Activated T-helper 2 cell treated with anti-CD3 and anti-CD28 coated beads, Interferon-gamma antibody, Interleukin-2, Interleukin-4, amounts not matched to agents 10 μg/mL and 5 μg/mL and 100 μg/mL, durations not matched to agents 14 hours and 24 hours and 36 hours (primary cell): ENCODE measurements at regions not wholly inside any gene's neighbourhood (a gene's known extent, or its start where the extent isn't known, plus 50 kb on each side); places are given as distances from the start of the nearest gene placed in this dataset.

Source experiments
- DNase-seq: peaks from one replicate; pipeline ENCODE4 v3.0.0; 2021; ENCODE audit warnings: low spot score
- H3K27ac Mint-ChIP-seq: one replicate; pipeline ENCODE4 v1.8.0; 2021; ENCODE audit warnings: mixed read lengths
- H3K27me3 Mint-ChIP-seq: one replicate; pipeline ENCODE4 v1.8.0; 2021; ENCODE audit warnings: low read depth, mixed read lengths
- H3K36me3 Mint-ChIP-seq: one replicate; pipeline ENCODE4 v1.8.0; 2021; ENCODE audit warnings: low read depth, mixed read lengths
- H3K4me1 Mint-ChIP-seq: one replicate; pipeline ENCODE4 v1.8.0; 2021; ENCODE audit warnings: low read depth, mixed read lengths
- H3K4me3 Mint-ChIP-seq: one replicate; pipeline ENCODE4 v1.8.0; 2021; ENCODE audit warnings: low read depth, mild to moderate bottlenecking, moderate library complexity, mixed read lengths
- H3K9me3 Mint-ChIP-seq: one replicate; pipeline ENCODE4 v1.8.0; 2021; ENCODE audit warnings: mixed read lengths
- intact Hi-C: fragments of 100-400 bp; cut with micrococcal nuclease; formaldehyde crosslinking; loops from one replicate; pipeline ENCODE4 v1.15.1; 2023

- Mint-ChIP-seq H3K4me1 (no peaks in the 10 kb centered on the region), H3K27me3 (no peaks in the 10 kb centered on the region), H3K4me3 (no peak overlapping the region), H3K27ac (no peak overlapping the region), H3K9me3 (no peaks in the 10 kb centered on the region), H3K36me3 (no peaks in the 10 kb centered on the region)
- no peak for DNase-seq
- intact Hi-C loops = no loop called here
Measured at GRCh38 chr11:131108760-131109159, 192.5 kb upstream of the SNX19 start.

DNA sequence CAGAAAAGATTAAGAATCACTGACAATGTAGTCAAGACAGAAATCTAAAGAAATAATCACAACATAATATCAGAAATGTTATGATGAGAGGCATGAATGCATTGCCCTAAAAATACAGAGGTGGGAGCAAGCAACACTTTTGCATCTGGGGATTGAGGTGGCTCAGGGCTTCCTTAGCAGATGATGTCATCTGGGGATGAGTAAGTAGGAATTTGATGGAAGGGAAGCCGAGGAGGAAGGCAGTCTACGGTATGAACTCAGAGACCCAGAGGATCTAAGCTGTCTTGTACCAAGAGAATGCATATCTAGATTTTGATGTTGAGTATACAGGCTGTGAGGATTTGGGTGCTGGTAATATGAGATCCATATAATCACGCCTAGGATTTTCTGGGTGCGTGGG is 193.0 kb upstream of the SNX19 start:
- no peak overlapping the region for H3K27ac Mint-ChIP-seq
- no peak for DNase-seq
- no peaks in the 10 kb centered on the region for H3K27me3 Mint-ChIP-seq
- intact Hi-C loops = no loop called here
- no peaks in the 10 kb centered on the region for H3K9me3 Mint-ChIP-seq
- H3K4me1 Mint-ChIP-seq = no peaks in the 10 kb centered on the region
- no peaks in the 10 kb centered on the region for H3K36me3 Mint-ChIP-seq
- H3K4me3 Mint-ChIP-seq = no peak overlapping the region

GRCh38 chr11:131109790-131110189 is 193.5 kb upstream of the SNX19 start:
- Mint-ChIP-seq H3K27ac (no peak overlapping the region), H3K36me3 (no peaks in the 10 kb centered on the region)
- intact Hi-C loops = no loop called here

DNA sequence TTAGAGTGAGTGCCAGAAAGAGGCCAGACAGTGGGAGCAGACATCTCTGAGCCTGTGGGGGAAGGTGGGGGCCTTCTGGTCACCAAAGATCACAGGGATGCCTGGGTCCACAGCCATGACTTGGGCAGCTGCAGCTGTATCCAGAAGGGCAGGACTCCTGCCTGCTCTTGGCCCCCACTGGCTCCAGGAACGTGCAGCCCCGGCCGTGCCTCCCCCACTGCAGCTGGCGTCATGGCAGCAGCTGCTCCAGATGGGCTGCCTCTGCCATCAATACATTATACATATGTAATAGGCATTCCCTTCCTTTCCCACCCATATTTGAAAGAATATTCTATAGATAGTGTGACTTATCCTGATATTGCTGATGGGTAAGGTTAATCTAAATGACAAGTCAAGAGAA is 195.5 kb upstream of the SNX19 start:
- Mint-ChIP-seq H3K27me3 (no peaks in the 10 kb centered on the region), H3K27ac (no peak overlapping the region), H3K36me3 (no peaks in the 10 kb centered on the region), H3K4me1 (no peaks in the 10 kb centered on the region), H3K9me3 (no peaks in the 10 kb centered on the region), H3K4me3 (no peak overlapping the region)
- intact Hi-C loops = no loop called here
- DNase-seq = no peak

More at GRCh38 chr11:131109790-131110189, 193.5 kb upstream of the SNX19 start:
- DNase-seq = no peak
- H3K4me1 Mint-ChIP-seq = no peaks in the 10 kb centered on the region
- no peak overlapping the region for H3K4me3 Mint-ChIP-seq
- no peaks in the 10 kb centered on the region for H3K9me3 Mint-ChIP-seq
- no peaks in the 10 kb centered on the region for H3K27me3 Mint-ChIP-seq

DNA sequence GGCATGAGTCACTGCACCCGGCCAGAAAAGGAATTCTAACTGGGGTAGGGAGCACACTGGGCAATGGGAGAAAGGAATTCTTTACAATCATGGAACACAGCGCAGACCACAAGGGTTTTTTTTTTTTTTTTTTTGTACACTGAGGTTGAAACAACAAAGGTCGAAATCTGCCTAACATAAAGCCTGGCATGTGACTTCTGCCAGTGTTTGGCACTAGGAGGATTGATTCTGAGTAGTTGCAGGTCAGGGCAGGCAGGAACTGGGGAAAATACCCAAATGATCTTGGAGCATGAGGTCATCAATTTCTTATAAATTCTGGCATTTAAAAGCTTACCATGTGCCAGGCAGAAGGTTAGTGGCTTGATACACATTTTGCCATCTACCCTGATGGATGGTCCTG is 202.0 kb upstream of the SNX19 start:
- DNase-seq = no peak
- no peak overlapping the region for H3K4me3 Mint-ChIP-seq
- no peaks in the 10 kb centered on the region for H3K4me1 Mint-ChIP-seq
- H3K36me3 Mint-ChIP-seq = no peaks in the 10 kb centered on the region
- no peaks in the 10 kb centered on the region for H3K27me3 Mint-ChIP-seq
- H3K9me3 Mint-ChIP-seq = no peaks in the 10 kb centered on the region
- intact Hi-C loops = no loop called here
- no peak overlapping the region for H3K27ac Mint-ChIP-seq

DNA sequence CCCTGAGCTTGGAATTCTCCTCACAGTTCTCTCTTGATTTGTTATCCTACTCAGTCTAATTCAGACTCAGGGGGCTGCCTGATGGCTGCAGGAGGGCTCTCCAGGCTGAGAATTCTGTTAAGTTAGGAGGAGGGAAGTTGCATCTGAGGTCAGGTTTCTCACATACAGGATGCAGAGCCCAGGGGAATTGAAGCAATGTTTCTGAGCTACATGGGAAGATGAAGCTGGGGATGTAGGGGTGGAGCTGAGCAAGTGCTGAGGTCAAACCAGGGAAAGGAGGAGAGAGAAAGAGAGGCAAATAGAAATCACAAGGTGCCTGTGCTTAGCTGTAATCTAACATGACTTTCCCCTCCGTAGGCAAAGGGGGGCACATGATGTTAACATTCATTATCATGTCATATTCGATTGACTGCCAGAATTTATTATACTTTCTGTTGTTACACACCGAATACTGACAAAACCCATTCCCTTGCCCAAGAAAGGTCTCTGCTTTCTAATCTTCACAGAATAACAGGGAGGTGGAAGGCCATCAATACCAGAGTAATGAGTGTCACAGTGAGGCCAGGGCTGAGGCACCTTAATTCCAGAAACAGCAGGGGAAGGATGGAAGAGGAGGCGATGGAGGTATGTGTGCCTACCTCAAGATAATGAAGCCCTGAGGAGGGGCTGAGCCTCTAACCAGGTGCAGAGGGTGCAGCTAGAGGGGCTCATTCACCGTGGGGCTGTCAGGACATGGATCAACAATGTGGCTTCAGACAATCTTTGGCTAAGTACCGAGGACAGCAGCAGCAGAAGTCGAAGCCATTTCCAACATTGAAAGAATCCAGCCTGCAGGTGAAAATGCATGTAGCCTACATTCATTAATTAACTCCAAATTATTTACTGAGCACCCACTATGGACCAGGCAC is 205.4 kb upstream of the SNX19 start:
- Mint-ChIP-seq H3K27me3 (no peaks in the 10 kb centered on the region), H3K4me3 (no peak overlapping the region), H3K27ac (no peak overlapping the region), H3K9me3 (peaks cover under 1% of the 10 kb centered on the region), H3K36me3 (no peaks in the 10 kb centered on the region), H3K4me1 (no peaks in the 10 kb centered on the region)
- no peak for DNase-seq
- intact Hi-C loops = no loop called here

GRCh38 chr11:131122448-131122847 is 206.2 kb upstream of the SNX19 start:
- no peaks in the 10 kb centered on the region for H3K4me1 Mint-ChIP-seq
- H3K9me3 Mint-ChIP-seq = peaks cover 8% of the 10 kb centered on the region
- no peak overlapping the region for H3K4me3 Mint-ChIP-seq
- intact Hi-C loops = no loop called here
- DNase-seq = no peak
- no peaks in the 10 kb centered on the region for H3K27me3 Mint-ChIP-seq
- H3K36me3 Mint-ChIP-seq = no peaks in the 10 kb centered on the region
- H3K27ac Mint-ChIP-seq = no peak overlapping the region

DNA sequence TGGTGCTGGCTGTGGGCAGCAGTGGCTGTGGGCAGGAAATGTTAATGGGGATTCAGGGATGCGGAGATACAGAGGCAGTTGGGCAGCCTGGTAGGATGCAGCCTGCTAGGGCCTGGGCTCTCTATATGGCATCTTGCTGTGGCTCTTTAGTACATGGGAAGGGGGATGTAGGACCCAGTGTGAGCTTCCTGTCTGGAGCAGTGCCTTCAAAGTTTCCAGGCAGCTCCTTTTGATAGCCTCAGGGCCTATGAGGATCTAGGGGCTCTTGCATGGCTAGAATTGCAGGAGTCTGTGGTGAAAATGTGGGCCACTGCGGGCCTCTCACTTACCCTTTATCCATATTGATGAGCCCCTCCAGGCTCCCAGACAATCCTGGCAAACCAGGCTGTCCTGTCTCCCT is 213.2 kb upstream of the SNX19 start:
- no peak overlapping the region for H3K4me3 Mint-ChIP-seq
- no peaks in the 10 kb centered on the region for H3K36me3 Mint-ChIP-seq
- H3K27me3 Mint-ChIP-seq = no peaks in the 10 kb centered on the region
- no peaks in the 10 kb centered on the region for H3K4me1 Mint-ChIP-seq
- no peak for DNase-seq
- H3K27ac Mint-ChIP-seq = no peak overlapping the region
- H3K9me3 Mint-ChIP-seq = peaks cover 17% of the 10 kb centered on the region
- intact Hi-C loops = no loop called here

GRCh38 chr11:131135611-131136010 is 219.3 kb upstream of the SNX19 start:
- H3K9me3 Mint-ChIP-seq = no peaks in the 10 kb centered on the region
- no peak overlapping the region for H3K27ac Mint-ChIP-seq
- no peaks in the 10 kb centered on the region for H3K36me3 Mint-ChIP-seq
- H3K4me3 Mint-ChIP-seq = no peak overlapping the region
- intact Hi-C loops = no loop called here
- no peaks in the 10 kb centered on the region for H3K4me1 Mint-ChIP-seq
- H3K27me3 Mint-ChIP-seq = no peaks in the 10 kb centered on the region
- DNase-seq = no peak

GRCh38 chr11:131136486-131136885 is 220.2 kb upstream of the SNX19 start:
- no peak overlapping the region for H3K4me3 Mint-ChIP-seq
- intact Hi-C loops = no loop called here
- H3K4me1 Mint-ChIP-seq = no peaks in the 10 kb centered on the region
- H3K36me3 Mint-ChIP-seq = no peaks in the 10 kb centered on the region
- no peak overlapping the region for H3K27ac Mint-ChIP-seq
- H3K27me3 Mint-ChIP-seq = no peaks in the 10 kb centered on the region
- H3K9me3 Mint-ChIP-seq = no peaks in the 10 kb centered on the region
- no peak for DNase-seq

- Mint-ChIP-seq H3K27ac (no peak overlapping the region), H3K4me1 (no peaks in the 10 kb centered on the region), H3K9me3 (no peaks in the 10 kb centered on the region), H3K27me3 (no peaks in the 10 kb centered on the region), H3K4me3 (no peak overlapping the region), H3K36me3 (no peaks in the 10 kb centered on the region)
- no peak for DNase-seq
- intact Hi-C loops = no loop called here
Measured at GRCh38 chr11:131137046-131137445, 220.8 kb upstream of the SNX19 start.

DNA sequence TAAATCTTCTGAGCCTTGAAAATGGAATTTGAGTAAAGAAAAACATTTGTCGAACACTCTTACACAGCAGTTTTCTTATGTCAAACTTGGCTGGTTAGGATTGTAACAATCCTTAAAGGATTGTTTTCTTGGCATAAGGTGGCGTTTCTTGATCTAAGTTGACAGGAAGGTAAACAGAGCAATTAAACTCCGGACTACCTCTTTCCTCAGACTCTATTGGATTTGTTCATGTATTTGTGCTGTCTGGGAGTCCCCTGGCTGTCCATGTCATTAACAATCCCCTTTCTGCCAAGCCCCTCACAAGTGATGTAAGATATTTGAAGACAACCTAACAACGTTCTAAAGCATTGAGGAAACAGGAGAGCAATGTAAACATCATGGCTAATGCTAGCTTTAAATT is 222.5 kb upstream of the SNX19 start:
- Mint-ChIP-seq H3K27me3 (no peaks in the 10 kb centered on the region), H3K9me3 (no peaks in the 10 kb centered on the region), H3K27ac (no peak overlapping the region), H3K4me1 (no peaks in the 10 kb centered on the region), H3K36me3 (no peaks in the 10 kb centered on the region), H3K4me3 (no peak overlapping the region)
- no peak for DNase-seq
- intact Hi-C loops = no loop called here

DNA sequence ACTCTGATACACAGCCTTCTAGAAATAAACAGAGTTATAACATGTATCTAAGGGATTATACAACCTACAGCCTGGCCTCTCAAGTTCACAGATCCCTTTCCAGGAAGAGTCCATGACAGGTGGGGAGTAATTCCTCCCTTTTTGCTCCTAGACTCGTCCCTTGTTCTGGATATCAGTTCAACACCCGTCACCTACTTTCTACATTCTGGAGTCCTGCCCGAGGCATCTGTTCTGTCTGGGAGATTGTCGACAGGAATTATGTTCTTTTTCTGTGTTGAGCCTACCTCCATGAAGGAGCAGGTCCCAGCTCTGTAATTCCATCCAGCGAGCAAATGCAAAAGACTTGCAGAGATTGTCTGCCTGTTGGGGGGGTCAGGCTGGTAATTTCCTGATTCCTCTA is 224.6 kb upstream of the NTM start:
- no peaks in the 10 kb centered on the region for H3K27me3 Mint-ChIP-seq
- DNase-seq = no peak
- H3K4me3 Mint-ChIP-seq = no peak overlapping the region
- H3K36me3 Mint-ChIP-seq = no peaks in the 10 kb centered on the region
- no peak overlapping the region for H3K27ac Mint-ChIP-seq
- H3K4me1 Mint-ChIP-seq = no peaks in the 10 kb centered on the region
- H3K9me3 Mint-ChIP-seq = no peaks in the 10 kb centered on the region
- intact Hi-C loops = no loop called here
